ENCODE measurements at regions not wholly inside any gene's neighbourhood (a gene's known extent, or its start where the extent isn't known, plus 50 kb on each side); places are given as distances from the start of the nearest gene placed in this dataset.
"Not testable (repeated sequence)": the region's sequence is repeated elsewhere in the genome, so short reads cannot be mapped to it uniquely, and the experiment has no call there.

- TF ChIP-seq POLR2A (IDR thresholded peaks at IDR 0.05; ENCODE audit: low read length) (no peak), GATA1 (IDR thresholded peaks at IDR 0.05; ENCODE audit: low read depth, low read length) (no peak)
- no peak for DNase-seq
Observed at GRCh38 chrY:7881696-7882095, 970.1 kb upstream of the AMELY start.

- no peak for DNase-seq
Observed at GRCh38 chrY:7879245-7879644, 967.7 kb upstream of the AMELY start.

GRCh38 chrY:7878719-7879118 is 967.2 kb upstream of the AMELY start:
- no peak for TF ChIP-seq GATA1 (IDR thresholded peaks at IDR 0.05; ENCODE audit: low read depth, low read length)
- TF ChIP-seq POLR2A (IDR thresholded peaks at IDR 0.05; ENCODE audit: low read length), result no peak
- DNase-seq, result no peak

More at GRCh38 chrY:7879245-7879644, 967.7 kb upstream of the AMELY start:
- no peak for TF ChIP-seq POLR2A (IDR thresholded peaks at IDR 0.05; ENCODE audit: low read length)
- no peak for TF ChIP-seq GATA1 (IDR thresholded peaks at IDR 0.05; ENCODE audit: low read depth, low read length)

GRCh38 chrY:7877458-7877857 is 965.9 kb upstream of the AMELY start:
- no peak for DNase-seq

GRCh38 chrY:7874080-7874479 is 962.5 kb upstream of the AMELY start:
- peak; percentile 0 for DNase-seq
- TF ChIP-seq GATA1 (IDR thresholded peaks at IDR 0.05; ENCODE audit: low read depth, low read length) (no peak), POLR2A (IDR thresholded peaks at IDR 0.05; ENCODE audit: low read length) (no peak)

More at GRCh38 chrY:7877458-7877857, 965.9 kb upstream of the AMELY start:
- TF ChIP-seq GATA1 (IDR thresholded peaks at IDR 0.05; ENCODE audit: low read depth, low read length) (no peak), POLR2A (IDR thresholded peaks at IDR 0.05; ENCODE audit: low read length) (no peak)

GRCh38 chrY:7871304-7871932 is 959.9 kb upstream of the AMELY start:
- DNase-seq, result no peak
- TF ChIP-seq GATA1 (IDR thresholded peaks at IDR 0.05; ENCODE audit: low read depth, low read length), result no peak
- TF ChIP-seq POLR2A (IDR thresholded peaks at IDR 0.05; ENCODE audit: low read length), result no peak

GRCh38 chrY:7866976-7867375 is 955.4 kb upstream of the AMELY start:
- DNase-seq, result no peak
- no peak for TF ChIP-seq GATA1 (IDR thresholded peaks at IDR 0.05; ENCODE audit: low read depth, low read length)

GRCh38 chrY:7860781-7861614 is 949.4 kb upstream of the AMELY start:
- DNase-seq, result no peak
- TF ChIP-seq POLR2A (IDR thresholded peaks at IDR 0.05; ENCODE audit: low read length) (no peak), GATA1 (IDR thresholded peaks at IDR 0.05; ENCODE audit: low read depth, low read length) (no peak)

GRCh38 chrY:7850191-7850590 is 938.6 kb upstream of the AMELY start:
- TF ChIP-seq GATA1 (IDR thresholded peaks at IDR 0.05; ENCODE audit: low read depth, low read length) (no peak), POLR2A (IDR thresholded peaks at IDR 0.05; ENCODE audit: low read length) (no peak)
- DNase-seq, result no peak

GRCh38 chrY:7845776-7846175 is 934.2 kb upstream of the AMELY start:
- no peak for TF ChIP-seq POLR2A (IDR thresholded peaks at IDR 0.05; ENCODE audit: low read length)
- no peak for TF ChIP-seq GATA1 (IDR thresholded peaks at IDR 0.05; ENCODE audit: low read depth, low read length)

GRCh38 chrY:7837046-7837445 is 925.5 kb upstream of the AMELY start:
- TF ChIP-seq POLR2A (IDR thresholded peaks at IDR 0.05; ENCODE audit: low read length), result no peak
- TF ChIP-seq GATA1 (IDR thresholded peaks at IDR 0.05; ENCODE audit: low read depth, low read length), result no peak
- no peak for DNase-seq

More at GRCh38 chrY:7845776-7846175, 934.2 kb upstream of the AMELY start:
- DNase-seq, result no peak

- DNase-seq, result no peak
Observed at GRCh38 chrY:7836366-7836765, 924.8 kb upstream of the AMELY start.

GRCh38 chrY:7835416-7835815 is 923.9 kb upstream of the AMELY start:
- TF ChIP-seq GATA1 (IDR thresholded peaks at IDR 0.05; ENCODE audit: low read depth, low read length) (no peak), POLR2A (IDR thresholded peaks at IDR 0.05; ENCODE audit: low read length) (no peak)
- DNase-seq, result no peak

More at GRCh38 chrY:7836366-7836765, 924.8 kb upstream of the AMELY start:
- no peak for TF ChIP-seq GATA1 (IDR thresholded peaks at IDR 0.05; ENCODE audit: low read depth, low read length)
- TF ChIP-seq POLR2A (IDR thresholded peaks at IDR 0.05; ENCODE audit: low read length), result no peak

GRCh38 chrY:7834284-7834683 is 922.7 kb upstream of the AMELY start:
- no peak for TF ChIP-seq GATA1 (IDR thresholded peaks at IDR 0.05; ENCODE audit: low read depth, low read length)
- TF ChIP-seq POLR2A (IDR thresholded peaks at IDR 0.05; ENCODE audit: low read length), result no peak
- no peak for DNase-seq

GRCh38 chrY:7830881-7831280 is 919.3 kb upstream of the AMELY start:
- not testable (repeated sequence) for DNase-seq

All from erythroblast (primary cell).